OCI-LY1 (cell line): ENCODE measurements at regions not wholly inside any gene's neighbourhood (a gene's known extent, or its start where the extent isn't known, plus 50 kb on each side); places are given as distances from the start of the nearest gene placed in this dataset.

Experiments used
- EZH2 ChIP-seq: fragments of 200-600 bp; sonication (generic), shearing (Covaris generic); IDR thresholded peaks from 2 replicates; pipeline ENCODE4 v1.8.0; 2017; ENCODE audit warnings: borderline replicate concordance, mixed run types, mild to moderate bottlenecking, antibody characterized with exemption, low read length, moderate library complexity, mixed read lengths
- TF ChIP-seq, protein P1 (sequence below): fragments of 200-600 bp; sonication (generic), shearing (Covaris generic); IDR thresholded peaks from 2 replicates; pipeline ENCODE4 v1.5.1; 2017; ENCODE audit warnings: mild to moderate bottlenecking, antibody characterized with exemption, low read length, moderate library complexity, mixed read lengths

DNA sequence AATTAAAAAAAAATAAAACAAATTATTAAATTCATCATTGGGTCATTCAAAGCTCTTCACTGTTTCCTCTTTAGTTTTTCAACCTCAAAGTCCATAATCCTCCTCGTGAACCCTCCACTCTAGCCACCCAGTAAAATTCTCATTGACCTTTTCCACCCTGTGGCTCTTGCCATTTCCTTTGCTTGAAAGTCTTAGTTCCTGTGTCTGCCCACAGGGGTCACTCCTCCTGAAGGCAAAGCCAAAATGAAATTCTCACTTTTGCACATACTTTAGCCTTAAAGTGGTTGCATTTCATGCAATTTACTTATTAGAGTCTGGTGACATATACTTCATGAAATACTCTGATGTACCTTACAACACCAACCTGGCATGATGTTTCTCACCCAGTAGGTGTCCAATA, 263.7 kb downstream of the BMP2 start:
- TF ChIP-seq, protein P1, sequence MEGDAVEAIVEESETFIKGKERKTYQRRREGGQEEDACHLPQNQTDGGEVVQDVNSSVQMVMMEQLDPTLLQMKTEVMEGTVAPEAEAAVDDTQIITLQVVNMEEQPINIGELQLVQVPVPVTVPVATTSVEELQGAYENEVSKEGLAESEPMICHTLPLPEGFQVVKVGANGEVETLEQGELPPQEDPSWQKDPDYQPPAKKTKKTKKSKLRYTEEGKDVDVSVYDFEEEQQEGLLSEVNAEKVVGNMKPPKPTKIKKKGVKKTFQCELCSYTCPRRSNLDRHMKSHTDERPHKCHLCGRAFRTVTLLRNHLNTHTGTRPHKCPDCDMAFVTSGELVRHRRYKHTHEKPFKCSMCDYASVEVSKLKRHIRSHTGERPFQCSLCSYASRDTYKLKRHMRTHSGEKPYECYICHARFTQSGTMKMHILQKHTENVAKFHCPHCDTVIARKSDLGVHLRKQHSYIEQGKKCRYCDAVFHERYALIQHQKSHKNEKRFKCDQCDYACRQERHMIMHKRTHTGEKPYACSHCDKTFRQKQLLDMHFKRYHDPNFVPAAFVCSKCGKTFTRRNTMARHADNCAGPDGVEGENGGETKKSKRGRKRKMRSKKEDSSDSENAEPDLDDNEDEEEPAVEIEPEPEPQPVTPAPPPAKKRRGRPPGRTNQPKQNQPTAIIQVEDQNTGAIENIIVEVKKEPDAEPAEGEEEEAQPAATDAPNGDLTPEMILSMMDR: peak; percentile 34; the same call in 1 of the 2 replicates
- TF ChIP-seq EZH2: no peak
